Endothelial cell of umbilical vein (primary cell): ENCODE measurements at regions not wholly inside any gene's neighbourhood (a gene's known extent, or its start where the extent isn't known, plus 50 kb on each side); places are given as distances from the start of the nearest gene placed in this dataset.

Source experiments
- BruUV-seq: library from RNA; stranded (reverse); fragments of 400-500 nt; replicated peaks from 2 replicates; lab custom pipeline; 2021; lab: Mats Ljungman, UMichigan
- CTCF ChIA-PET: fragments of 300-600, 350-600 bp; sonication (Branson Sonifier 250); formaldehyde crosslinking; loops from one replicate; lab custom pipeline; 2021; ENCODE audit warnings: antibody characterized with exemption, inconsistent platforms; lab: Charles Lee
- POLR2A ChIA-PET: fragments of 300-600, 350-600 bp; sonication (Branson Sonifier 250); formaldehyde crosslinking; loops from one replicate; lab custom pipeline; 2021; ENCODE audit warnings: antibody characterized with exemption, inconsistent platforms; lab: Charles Lee
- DNase-seq: peaks from one replicate; pipeline ENCODE4 v3.0.0-alpha.2; 2011; ENCODE audit warnings: low read depth, low spot score
- FAIRE-seq: peaks from 2 replicates; lab custom pipeline; 2011; peaks lifted over from hg19 to GRCh38; lab: Jason Lieb, UNC
- H2AFZ ChIP-seq: 2 replicates; pipeline ENCODE4 v1.6.0; 2012; ENCODE audit warnings: low read depth, low read length, control low read depth, inconsistent platforms
- H3K27ac ChIP-seq: 2 replicates; pipeline ENCODE4 v1.5.1; 2011; ENCODE audit warnings: low read depth, mild to moderate bottlenecking, control low read depth, low read length, moderate library complexity; ENCODE audit not compliant: insufficient read depth
- H3K27me3 ChIP-seq, 2 experiments: 2 replicates each; pipeline versions ENCODE4 v1.6.0 to v1.6.1; 2011; ENCODE audit warnings: low read length in 2 of 2, mixed read lengths in 1 of 2; ENCODE audit not compliant: control insufficient read depth in 2 of 2, insufficient read depth in 2 of 2
- H3K36me3 ChIP-seq, 2 experiments: 2 replicates in 1 of 2; 3 replicates in 1 of 2; pipeline ENCODE4 v1.5.1; 2011; ENCODE audit warnings: low read length in 2 of 2, mild to moderate bottlenecking in 1 of 2, moderate library complexity in 1 of 2; ENCODE audit not compliant: control insufficient read depth in 2 of 2, insufficient read depth in 2 of 2; ENCODE audit errors: extremely low read depth in 1 of 2
- H3K4me1 ChIP-seq: 3 replicates; pipeline ENCODE4 v1.5.1; 2011; ENCODE audit warnings: mild to moderate bottlenecking, low read length; ENCODE audit not compliant: control insufficient read depth, insufficient read depth; ENCODE audit errors: extremely low read depth
- H3K4me2 ChIP-seq: 2 replicates; pipeline ENCODE4 v1.6.1; 2011; ENCODE audit warnings: low read length, control low read depth, mixed read lengths; ENCODE audit not compliant: insufficient read depth
- H3K4me3 ChIP-seq, 3 experiments: fragments of 200-600 bp in 1 of 3; sonication (generic), shearing (Covaris generic) in 1 of 3; replicated peaks in 1 of 3; 2 replicates each; pipeline ENCODE4 v1.5.1; 2011 to 2016; ENCODE audit warnings: control low read depth in 3 of 3, low read length in 3 of 3, mild to moderate bottlenecking in 2 of 3, inconsistent platforms in 1 of 3, low read depth in 1 of 3, moderate library complexity in 1 of 3; ENCODE audit not compliant: insufficient read depth in 1 of 3
- H3K79me2 ChIP-seq: 2 replicates; pipeline ENCODE4 v1.6.0; 2012; ENCODE audit warnings: low read length, inconsistent platforms; ENCODE audit not compliant: control insufficient read depth, insufficient read depth
- H3K9ac ChIP-seq: replicated peaks from 2 replicates; pipeline ENCODE3; 2011; ENCODE audit warnings: low read length, control low read depth; ENCODE audit not compliant: insufficient read depth; ENCODE audit errors: extremely low read depth
- H3K9me1 ChIP-seq: replicated peaks from 3 replicates; pipeline ENCODE4 v1.6.0; 2011; ENCODE audit warnings: mild to moderate bottlenecking, low read length; ENCODE audit not compliant: control insufficient read depth, insufficient read depth; ENCODE audit errors: extremely low read depth
- H3K9me3 ChIP-seq: replicated peaks from 2 replicates; pipeline ENCODE4 v1.5.1; 2012; ENCODE audit warnings: low read length, inconsistent platforms; ENCODE audit not compliant: control insufficient read depth, insufficient read depth
- H4K20me1 ChIP-seq: replicated peaks from 2 replicates; pipeline ENCODE3; 2011; ENCODE audit warnings: mild to moderate bottlenecking, low read length; ENCODE audit not compliant: control insufficient read depth, insufficient read depth; ENCODE audit errors: extremely low read depth
- CTCF ChIP-seq, 2 donors: IDR thresholded peaks; 1 replicate in 1 of 2; 2 replicates in 1 of 2; pipeline ENCODE4 v1.5.1; 2011; ENCODE audit warnings: low read length in 2 of 2, mild to moderate bottlenecking in 2 of 2, moderate library complexity in 2 of 2, control low read depth in 1 of 2, inconsistent platforms in 1 of 2, low read depth in 1 of 2; ENCODE audit not compliant: insufficient read depth in 1 of 2; ENCODE audit errors: extremely low read depth in 1 of 2
- EZH2 ChIP-seq: IDR thresholded peaks from 2 replicates; pipeline ENCODE4 v1.6.1; 2012; ENCODE audit warnings: borderline replicate concordance, low read depth, mild to moderate bottlenecking, moderate library complexity, low read length, inconsistent platforms; ENCODE audit not compliant: severe bottlenecking
- FOS ChIP-seq: IDR thresholded peaks from 2 replicates; pipeline ENCODE4 v1.6.1; 2011; ENCODE audit warnings: mild to moderate bottlenecking, low read length, moderate library complexity, borderline replicate concordance; ENCODE audit not compliant: insufficient read depth
- GATA2 ChIP-seq: IDR thresholded peaks from 2 replicates; pipeline ENCODE4 v1.7.0; 2011; ENCODE audit warnings: low read depth, mild to moderate bottlenecking, moderate library complexity, mixed read lengths, low read length; ENCODE audit not compliant: insufficient read length, insufficient read depth
- JUN ChIP-seq: IDR thresholded peaks from 2 replicates; pipeline ENCODE4 v1.6.1; 2011; ENCODE audit warnings: borderline replicate concordance, low read depth; ENCODE audit not compliant: insufficient read length, insufficient read depth
- MYC ChIP-seq: IDR thresholded peaks from one replicate; pipeline ENCODE4 v1.6.1; 2011; ENCODE audit warnings: mild to moderate bottlenecking, low read depth, low read length
- POLR2A ChIP-seq: IDR thresholded peaks from 2 replicates; pipeline ENCODE4 v1.6.1; 2012; ENCODE audit warnings: low read depth, mild to moderate bottlenecking, control low read depth, low read length
- POLR2AphosphoS5 ChIP-seq: IDR thresholded peaks from 2 replicates; pipeline ENCODE4 v1.6.1; 2012; ENCODE audit warnings: low read depth, mild to moderate bottlenecking, control low read depth, low read length, moderate library complexity; ENCODE audit not compliant: insufficient read depth
- dilution Hi-C: fragments of 300-500 bp; cut with MboI; formaldehyde crosslinking; loops from one replicate; pipeline ENCODE4 v1.15.0; 2019; ENCODE audit warnings: low sequenced_read_pairs; ENCODE audit not compliant: extremely low pct_ligation_motif_present
- intact Hi-C: fragments of 100-400 bp; cut with micrococcal nuclease; formaldehyde crosslinking; loops from one replicate; pipeline ENCODE4 v1.10.0; 2022
- TF ChIP-seq, protein P1 (sequence below): IDR thresholded peaks from 2 replicates; pipeline ENCODE4 v1.6.1; 2011; ENCODE audit not compliant: insufficient read depth, insufficient read length

- no peaks in the 10 kb centered on the region for H3K4me1 ChIP-seq
- H2AFZ ChIP-seq = no peak overlapping the region
- DNase-seq (peak; percentile 26), FAIRE-seq (peak; percentile 28)
- H3K9ac ChIP-seq = no peak overlapping the region
- no peak overlapping the region for H3K4me3 ChIP-seq
- POLR2A ChIA-PET = no interaction called here
- intact Hi-C loops = no loop called here
- no peaks in the 10 kb centered on the region for H3K9me3 ChIP-seq
- TF ChIP-seq POLR2A = no peak
- no peak for TF ChIP-seq CTCF (IDR thresholded peaks at IDR 0.05; ENCODE audit: extremely low read depth in 1 of 2, insufficient read depth in 1 of 2, low read depth in 1 of 2, low read length in 2 of 2)
- TF ChIP-seq, protein P1, sequence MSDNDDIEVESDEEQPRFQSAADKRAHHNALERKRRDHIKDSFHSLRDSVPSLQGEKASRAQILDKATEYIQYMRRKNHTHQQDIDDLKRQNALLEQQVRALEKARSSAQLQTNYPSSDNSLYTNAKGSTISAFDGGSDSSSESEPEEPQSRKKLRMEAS = no peak
- TF ChIP-seq FOS = no peak
- no peak for TF ChIP-seq JUN
- no peak for TF ChIP-seq MYC
- no peak for TF ChIP-seq EZH2
- TF ChIP-seq POLR2AphosphoS5 = no peak
- TF ChIP-seq GATA2 = no peak
- H3K9me1 ChIP-seq = no peaks in the 10 kb centered on the region
- no peak overlapping the region for H3K4me2 ChIP-seq
- H3K27me3 ChIP-seq = peaks cover 2 to 5% of the 10 kb centered on the region in 2 experiments
- CTCF ChIA-PET = interaction anchor here (0.6 kb wide), 1 partner anchor 51 kb away, joined by 3 read pairs; no protein-coding TSS in a partner anchor
- no peak overlapping the region for H3K27ac ChIP-seq
- H3K79me2 ChIP-seq = no peaks in the 10 kb centered on the region
- no TSS peak for BruUV-seq
- dilution Hi-C loops = no loop called here
- peaks cover 2% of the 10 kb centered on the region for H4K20me1 ChIP-seq
- H3K36me3 ChIP-seq = no peaks in the 10 kb centered on the region
These were observed 209.4 kb downstream of the SEC14L1 start for GRCh38 chr17:77349976-77350830.
